ENCODE measurements at regions not wholly inside any gene's neighbourhood (a gene's known extent, or its start where the extent isn't known, plus 50 kb on each side); places are given as distances from the start of the nearest gene placed in this dataset.
A peak's percentile ranks its signal among the peaks of the same experiment; 100 is the strongest.

- peaks cover 0 to 2% (median 0%) of the 10 kb centered on the region in 3 donors for H3K27me3 Mint-ChIP-seq (ENCODE audit: low read depth in 3 of 3)
- no peaks in the 10 kb centered on the region for H3K27me3 ChIP-seq (ENCODE audit: control insufficient read depth in 2 of 2, insufficient read depth in 2 of 2, low read length in 2 of 2)
- intact Hi-C loops (cut with micrococcal nuclease), result no loop called here
- peaks cover 44% of the 10 kb centered on the region for H3K4me1 Mint-ChIP-seq
- H2AFZ ChIP-seq (ENCODE audit: insufficient read depth, low read depth, low read length, poor library complexity, severe bottlenecking), result no peak overlapping the region
- H3K36me3 ChIP-seq (replicated peaks in 1 of 2; ENCODE audit: control insufficient read depth in 1 of 2, insufficient read depth in 2 of 2, low read length in 2 of 2), result no peaks in the 10 kb centered on the region
- WGBS (ENCODE audit: insufficient coverage), result 50% methylated on average over 2 of the region's 2 CpGs
- peaks cover 37 to 47% of the 10 kb centered on the region in 2 donors for H3K4me1 ChIP-seq (ENCODE audit: control insufficient read depth in 1 of 2, insufficient read depth in 2 of 2, low read length in 2 of 2)
- DNase-seq, result peak; percentile 15 to 43 (median 35)
- H3K79me2 ChIP-seq (ENCODE audit: insufficient read depth, low read length), result no peaks in the 10 kb centered on the region
- H3K36me3 Mint-ChIP-seq, result no peaks in the 10 kb centered on the region
- peak overlapping the region in 1 of 2 donors; percentile 85 for H3K27ac ChIP-seq (ENCODE audit: low read depth in 1 of 2, low read length in 2 of 2)
- no peaks in the 10 kb centered on the region for H3K9me3 ChIP-seq (replicated peaks in 1 of 2; ENCODE audit: control insufficient read depth in 1 of 2, insufficient read depth in 1 of 2, low read length in 2 of 2)
- no peak for TF ChIP-seq CTCF (IDR thresholded peaks at IDR 0.05)
- no peak overlapping the region for H3K4me3 ChIP-seq (replicated peaks in 1 of 3; ENCODE audit: low read depth in 2 of 3, low read length in 3 of 3)
- no peak overlapping the region for H3K4me3 Mint-ChIP-seq
- H4K20me1 ChIP-seq (ENCODE audit: insufficient read depth, low read length), result no peaks in the 10 kb centered on the region
- no peak overlapping the region for H3K4me2 ChIP-seq (replicated peaks; ENCODE audit: extremely low read depth, low read length, poor library complexity, severe bottlenecking)
- H3K27ac Mint-ChIP-seq, result peak overlapping the region in 5 of 7 donors; percentile 47 to 87 (median 61)
- H3K9ac ChIP-seq (ENCODE audit: insufficient read depth, low read length, poor library complexity, severe bottlenecking), result no peak overlapping the region
- peaks cover 0 to 5% (median 0%) of the 10 kb centered on the region in 7 donors for H3K9me3 Mint-ChIP-seq
Measured at GRCh38 chr20:59104831-59105230, 58.8 kb upstream of the ZNF831 start.

- no peaks in the 10 kb centered on the region for H3K79me2 ChIP-seq (ENCODE audit: insufficient read depth, low read length)
- peak in 2 of 3 donors; percentile 21 to 43 for DNase-seq
- no peaks in the 10 kb centered on the region for H4K20me1 ChIP-seq (ENCODE audit: insufficient read depth, low read length)
- no CpG with 5 or more reads among the region's 1 CpG for WGBS (ENCODE audit: insufficient coverage)
- intact Hi-C loops (cut with micrococcal nuclease), result no loop called here
- no peak overlapping the region for H3K9ac ChIP-seq (ENCODE audit: insufficient read depth, low read length, poor library complexity, severe bottlenecking)
- Mint-ChIP-seq H3K36me3 (no peaks in the 10 kb centered on the region), H3K27ac (peak overlapping the region; percentile 87 to 94 (median 93)), H3K9me3 (peaks cover 0 to 5% (median 0%) of the 10 kb centered on the region in 7 donors), H3K4me1 (peaks cover 44% of the 10 kb centered on the region), H3K27me3 (ENCODE audit: low read depth in 3 of 3) (peaks cover 0 to 2% (median 0%) of the 10 kb centered on the region in 3 donors), H3K4me3 (peak overlapping the region in 1 of 2 donors; percentile 68)
- H3K4me2 ChIP-seq (replicated peaks; ENCODE audit: extremely low read depth, low read length, poor library complexity, severe bottlenecking), result peak overlapping the region; percentile 62
- no peaks in the 10 kb centered on the region for H3K27me3 ChIP-seq (ENCODE audit: control insufficient read depth in 2 of 2, insufficient read depth in 2 of 2, low read length in 2 of 2)
- peak overlapping the region in 1 of 3 experiments; percentile 57 for H3K4me3 ChIP-seq (replicated peaks in 1 of 3; ENCODE audit: low read depth in 2 of 3, low read length in 3 of 3)
- H3K36me3 ChIP-seq (replicated peaks in 1 of 2; ENCODE audit: control insufficient read depth in 1 of 2, insufficient read depth in 2 of 2, low read length in 2 of 2), result no peaks in the 10 kb centered on the region
- H3K4me1 ChIP-seq (ENCODE audit: control insufficient read depth in 1 of 2, insufficient read depth in 2 of 2, low read length in 2 of 2), result peaks cover 37 to 47% of the 10 kb centered on the region in 2 donors
- peak overlapping the region; percentile 4 to 85 for H3K27ac ChIP-seq (ENCODE audit: low read depth in 1 of 2, low read length in 2 of 2)
- no peak for TF ChIP-seq CTCF (IDR thresholded peaks at IDR 0.05)
- H3K9me3 ChIP-seq (replicated peaks in 1 of 2; ENCODE audit: control insufficient read depth in 1 of 2, insufficient read depth in 1 of 2, low read length in 2 of 2), result no peaks in the 10 kb centered on the region
- H2AFZ ChIP-seq (ENCODE audit: insufficient read depth, low read depth, low read length, poor library complexity, severe bottlenecking), result no peak overlapping the region
Measured at GRCh38 chr20:59103573-59103972, 60.0 kb upstream of the ZNF831 start.
